ENCODE measurements at regions not wholly inside any gene's neighbourhood (a gene's known extent, or its start where the extent isn't known, plus 50 kb on each side); places are given as distances from the start of the nearest gene placed in this dataset.

DNA sequence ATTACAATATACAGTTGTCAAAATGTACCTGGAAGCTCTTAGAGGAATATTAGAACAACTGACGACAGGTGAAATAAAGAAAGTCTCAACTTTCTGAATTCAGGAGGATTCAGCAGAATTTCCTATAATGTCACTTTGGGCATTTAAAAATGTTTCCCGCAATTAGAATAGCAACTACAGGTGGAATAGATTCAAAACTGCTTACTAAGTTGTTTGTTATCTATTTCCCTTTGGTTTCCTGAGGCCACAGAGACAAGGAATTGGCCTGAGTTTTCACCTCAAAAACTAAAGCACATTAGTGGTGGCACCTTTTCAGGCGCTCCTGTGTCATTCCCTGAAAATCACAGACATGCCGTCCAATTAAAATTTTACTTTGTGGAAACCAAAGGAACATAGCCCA is 729.2 kb upstream of the FANCL start:
- Mint-ChIP-seq H3K4me1 (no peaks in the 10 kb centered on the region), H3K27ac (no peak overlapping the region), H3K4me3 (no peak overlapping the region), H3K36me3 (no peaks in the 10 kb centered on the region), H3K9me3 (peaks cover 0 to 2% (median 0%) of the 10 kb centered on the region in 11 donors), H3K27me3 (no peaks in the 10 kb centered on the region)
- DNase-seq (no peak), ATAC-seq (no peak)
- Histone ChIP-seq H3K4me3 (ENCODE audit: low read length) (no peak overlapping the region), H3K9me3 (ENCODE audit: control insufficient read depth in 2 of 3, low read length in 3 of 3) (no peaks in the 10 kb centered on the region), H3K36me3 (ENCODE audit: control insufficient read depth in 2 of 3, insufficient read depth in 3 of 3, low read length in 3 of 3) (no peaks in the 10 kb centered on the region), H3K27ac (ENCODE audit: low read depth, low read length) (no peak overlapping the region), H3K4me1 (ENCODE audit: control insufficient read depth in 2 of 2, insufficient read depth in 2 of 2, low read length in 2 of 2) (no peaks in the 10 kb centered on the region), H3K27me3 (ENCODE audit: control insufficient read depth in 2 of 2, insufficient read depth in 2 of 2, low read length in 2 of 2) (peaks cover 0 to 2% of the 10 kb centered on the region in 2 donors)
- CTCF ChIA-PET, result interaction anchor here (0.6 kb wide), 1 partner anchor 40 kb away, joined by 3 read pairs; no protein-coding TSS in a partner anchor
- POLR2A ChIA-PET, result no interaction called here
- intact Hi-C loops (cut with micrococcal nuclease), result no loop called here

DNA sequence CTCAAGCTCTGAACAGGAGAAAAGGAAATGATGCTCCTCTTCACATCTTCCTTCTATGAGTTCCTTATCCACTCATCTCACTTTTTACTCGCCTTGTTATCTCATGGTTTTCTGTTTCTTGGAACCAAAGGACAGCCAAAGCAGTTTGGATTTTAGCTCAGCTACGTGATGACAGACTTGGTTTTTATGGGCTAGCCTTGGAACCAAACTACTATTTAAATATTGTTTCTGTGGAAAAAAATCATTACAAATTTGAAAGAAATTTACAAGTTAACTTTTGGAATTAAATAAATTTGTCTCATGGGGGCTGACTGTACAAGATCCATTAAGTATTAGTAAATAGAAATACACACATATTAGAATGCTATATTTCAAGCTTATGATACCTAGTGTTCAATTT is 727.8 kb upstream of the FANCL start:
- no peaks in the 10 kb centered on the region for H3K4me1 ChIP-seq (ENCODE audit: control insufficient read depth in 2 of 2, insufficient read depth in 2 of 2, low read length in 2 of 2)
- ChIA-PET POLR2A (no interaction called here), CTCF (no interaction called here)
- Mint-ChIP-seq H3K36me3 (no peaks in the 10 kb centered on the region), H3K27me3 (no peaks in the 10 kb centered on the region), H3K9me3 (no peaks in the 10 kb centered on the region), H3K27ac (no peak overlapping the region), H3K4me3 (no peak overlapping the region), H3K4me1 (peaks cover 0 to 2% (median 0%) of the 10 kb centered on the region in 7 donors)
- H3K27me3 ChIP-seq (ENCODE audit: control insufficient read depth in 2 of 2, insufficient read depth in 2 of 2, low read length in 2 of 2), result peaks cover 0 to 2% of the 10 kb centered on the region in 2 donors
- no peaks in the 10 kb centered on the region for H3K9me3 ChIP-seq (ENCODE audit: control insufficient read depth in 2 of 3, low read length in 3 of 3)
- no peak overlapping the region for H3K27ac ChIP-seq (ENCODE audit: low read depth, low read length)
- intact Hi-C loops (cut with micrococcal nuclease), result no loop called here
- H3K4me3 ChIP-seq (ENCODE audit: low read length), result no peak overlapping the region
- no peaks in the 10 kb centered on the region for H3K36me3 ChIP-seq (ENCODE audit: control insufficient read depth in 2 of 3, insufficient read depth in 3 of 3, low read length in 3 of 3)
- DNase-seq (no peak), ATAC-seq (no peak)

DNA sequence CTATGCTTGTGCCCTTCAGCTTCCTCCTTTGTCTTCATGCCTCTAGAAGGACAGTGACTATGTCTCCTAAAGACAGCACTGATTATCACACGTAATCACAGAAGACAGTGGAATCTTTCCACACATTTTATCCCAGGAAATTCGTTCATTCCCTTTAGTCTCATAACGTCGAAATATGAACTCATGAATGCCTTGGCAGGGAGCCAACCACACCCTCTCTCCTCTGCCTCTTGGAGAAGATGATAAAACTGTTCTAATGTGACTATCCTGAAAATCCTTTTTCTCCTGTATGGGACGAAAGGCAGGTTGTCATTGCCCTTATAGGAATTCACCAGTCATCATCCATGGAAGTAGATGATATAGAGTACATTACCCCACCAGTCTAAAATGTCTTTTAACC is 726.6 kb upstream of the FANCL start:
- H3K4me3 ChIP-seq (ENCODE audit: low read length), result no peak overlapping the region
- no peak for ATAC-seq
- ChIA-PET POLR2A (no interaction called here), CTCF (no interaction called here)
- H3K27me3 ChIP-seq (ENCODE audit: control insufficient read depth in 2 of 2, insufficient read depth in 2 of 2, low read length in 2 of 2), result no peaks in the 10 kb centered on the region
- Mint-ChIP-seq H3K4me3 (no peak overlapping the region), H3K4me1 (peaks cover 0 to 2% (median 0%) of the 10 kb centered on the region in 7 donors), H3K9me3 (no peaks in the 10 kb centered on the region), H3K36me3 (no peaks in the 10 kb centered on the region), H3K27ac (no peak overlapping the region), H3K27me3 (no peaks in the 10 kb centered on the region)
- intact Hi-C loops (cut with micrococcal nuclease), result no loop called here
- H3K9me3 ChIP-seq (ENCODE audit: control insufficient read depth in 2 of 3, low read length in 3 of 3), result no peaks in the 10 kb centered on the region
- no peak for DNase-seq
- H3K27ac ChIP-seq (ENCODE audit: low read depth, low read length), result no peak overlapping the region
- H3K36me3 ChIP-seq (ENCODE audit: control insufficient read depth in 2 of 3, insufficient read depth in 3 of 3, low read length in 3 of 3), result no peaks in the 10 kb centered on the region
- no peaks in the 10 kb centered on the region for H3K4me1 ChIP-seq (ENCODE audit: control insufficient read depth in 2 of 2, insufficient read depth in 2 of 2, low read length in 2 of 2)

DNA sequence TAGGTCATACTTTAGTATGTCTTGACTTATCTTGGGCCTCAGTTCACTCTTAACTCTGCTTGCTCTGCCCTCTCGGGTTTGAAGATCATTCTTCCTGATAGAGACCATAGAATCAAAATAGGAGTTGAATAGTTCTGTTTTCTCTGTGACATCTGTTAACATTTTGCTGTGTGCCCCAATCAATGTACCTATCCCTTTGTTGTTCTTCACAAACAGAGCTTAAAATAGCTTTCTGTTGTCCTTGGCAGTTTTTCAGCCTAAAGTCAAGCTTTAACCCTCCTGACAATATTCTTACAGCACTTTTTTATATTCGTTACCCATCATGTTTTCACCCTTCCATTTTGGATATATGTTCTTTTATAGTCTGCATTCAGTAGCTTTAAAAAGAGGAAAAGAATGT is 724.5 kb upstream of the FANCL start:
- Mint-ChIP-seq H3K4me3 (no peak overlapping the region), H3K9me3 (no peaks in the 10 kb centered on the region), H3K27me3 (no peaks in the 10 kb centered on the region), H3K4me1 (peaks cover 0 to 2% (median 0%) of the 10 kb centered on the region in 7 donors), H3K36me3 (no peaks in the 10 kb centered on the region), H3K27ac (no peak overlapping the region)
- DNase-seq (no peak), ATAC-seq (no peak)
- intact Hi-C loops (cut with micrococcal nuclease), result no loop called here
- Histone ChIP-seq H3K4me1 (ENCODE audit: control insufficient read depth in 2 of 2, insufficient read depth in 2 of 2, low read length in 2 of 2) (no peaks in the 10 kb centered on the region), H3K4me3 (ENCODE audit: low read length) (no peak overlapping the region), H3K27ac (ENCODE audit: low read depth, low read length) (no peak overlapping the region), H3K36me3 (ENCODE audit: control insufficient read depth in 2 of 3, insufficient read depth in 3 of 3, low read length in 3 of 3) (no peaks in the 10 kb centered on the region), H3K27me3 (ENCODE audit: control insufficient read depth in 2 of 2, insufficient read depth in 2 of 2, low read length in 2 of 2) (no peaks in the 10 kb centered on the region), H3K9me3 (ENCODE audit: control insufficient read depth in 2 of 3, low read length in 3 of 3) (no peaks in the 10 kb centered on the region)
- ChIA-PET POLR2A (no interaction called here), CTCF (no interaction called here)

DNA sequence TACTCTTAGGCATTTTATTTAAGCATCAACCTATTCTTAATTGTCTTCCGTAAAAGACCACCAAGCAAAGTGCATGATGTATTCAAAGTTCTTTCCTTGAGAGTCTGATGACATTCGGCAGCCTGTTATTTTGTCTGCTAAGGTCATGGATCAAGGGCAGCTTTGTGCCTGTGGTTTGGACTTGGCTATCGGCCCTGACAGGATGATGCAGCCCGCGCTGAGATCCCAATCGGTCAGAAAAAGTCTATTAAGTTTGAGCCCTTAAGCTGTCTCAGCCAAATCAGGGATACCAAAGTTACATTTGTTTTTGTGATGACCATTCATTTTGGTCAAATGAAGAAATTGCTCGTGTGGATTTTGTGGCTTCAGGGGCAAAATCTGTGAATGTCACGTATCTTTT is 718.9 kb upstream of the FANCL start:
- Histone ChIP-seq H3K27ac (ENCODE audit: low read depth, low read length) (no peak overlapping the region), H3K9me3 (ENCODE audit: control insufficient read depth in 2 of 3, low read length in 3 of 3) (no peaks in the 10 kb centered on the region), H3K4me1 (ENCODE audit: control insufficient read depth in 2 of 2, insufficient read depth in 2 of 2, low read length in 2 of 2) (no peaks in the 10 kb centered on the region), H3K4me3 (ENCODE audit: low read length) (no peak overlapping the region), H3K27me3 (ENCODE audit: control insufficient read depth in 2 of 2, insufficient read depth in 2 of 2, low read length in 2 of 2) (no peaks in the 10 kb centered on the region), H3K36me3 (ENCODE audit: control insufficient read depth in 2 of 3, insufficient read depth in 3 of 3, low read length in 3 of 3) (no peaks in the 10 kb centered on the region)
- Mint-ChIP-seq H3K4me1 (peaks cover 0 to under 1% (median 0%) of the 10 kb centered on the region in 7 donors), H3K36me3 (no peaks in the 10 kb centered on the region), H3K9me3 (no peaks in the 10 kb centered on the region), H3K27me3 (peaks cover 0 to 7% (median 0%) of the 10 kb centered on the region in 5 donors), H3K27ac (no peak overlapping the region), H3K4me3 (no peak overlapping the region)
- no peak for ATAC-seq
- ChIA-PET POLR2A (no interaction called here), CTCF (no interaction called here)
- DNase-seq, result no peak
- intact Hi-C loops (cut with micrococcal nuclease), result no loop called here

DNA sequence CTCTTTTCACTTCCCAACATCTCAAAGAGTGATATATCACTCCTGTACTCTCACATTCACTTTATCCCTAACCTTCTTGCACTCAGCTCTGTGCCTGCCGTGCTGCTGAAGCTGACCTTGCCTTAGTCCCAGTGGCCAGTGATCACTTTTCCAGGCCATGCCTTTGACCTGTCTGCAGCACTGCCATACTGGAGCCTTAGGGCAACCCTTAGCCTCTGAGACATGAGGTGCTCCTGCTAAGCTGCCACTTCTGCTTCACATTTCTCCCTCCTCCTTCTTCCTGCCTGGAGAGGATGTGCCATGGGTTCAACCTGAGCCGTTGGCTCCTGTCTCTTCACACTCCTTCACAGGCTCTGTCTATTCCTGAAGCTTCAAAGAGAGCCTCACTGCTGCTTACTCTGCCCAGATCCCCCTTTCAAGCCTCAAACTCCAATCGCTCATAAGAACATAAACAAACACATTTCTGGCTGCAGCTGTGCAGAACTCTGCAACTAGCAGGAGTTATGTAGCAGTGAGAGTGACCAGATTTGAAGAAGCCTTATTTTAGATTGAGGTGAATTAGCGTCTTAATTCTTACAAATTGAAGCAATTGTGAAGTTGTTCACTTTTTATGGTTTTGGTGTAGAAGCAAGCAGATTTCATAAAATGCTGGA is 716.2 kb upstream of the FANCL start:
- intact Hi-C loops (cut with micrococcal nuclease), result no loop called here
- Histone ChIP-seq H3K4me1 (ENCODE audit: control insufficient read depth in 2 of 2, insufficient read depth in 2 of 2, low read length in 2 of 2) (no peaks in the 10 kb centered on the region), H3K27ac (ENCODE audit: low read depth, low read length) (no peak overlapping the region), H3K36me3 (ENCODE audit: control insufficient read depth in 2 of 3, insufficient read depth in 3 of 3, low read length in 3 of 3) (no peaks in the 10 kb centered on the region), H3K4me3 (ENCODE audit: low read length) (no peak overlapping the region), H3K9me3 (ENCODE audit: control insufficient read depth in 2 of 3, low read length in 3 of 3) (no peaks in the 10 kb centered on the region), H3K27me3 (ENCODE audit: control insufficient read depth in 2 of 2, insufficient read depth in 2 of 2, low read length in 2 of 2) (no peaks in the 10 kb centered on the region)
- CTCF ChIA-PET, result no interaction called here
- no peak for ATAC-seq
- H3K36me3 Mint-ChIP-seq, result no peaks in the 10 kb centered on the region
- POLR2A ChIA-PET, result no interaction called here
- no peak overlapping the region for H3K4me3 Mint-ChIP-seq
- H3K4me1 Mint-ChIP-seq, result no peaks in the 10 kb centered on the region
- DNase-seq, result no peak
- H3K9me3 Mint-ChIP-seq, result peaks cover 0 to 2% (median 0%) of the 10 kb centered on the region in 11 donors
- no peak overlapping the region for H3K27ac Mint-ChIP-seq
- peaks cover 0 to 7% (median 0%) of the 10 kb centered on the region in 5 donors for H3K27me3 Mint-ChIP-seq

DNA sequence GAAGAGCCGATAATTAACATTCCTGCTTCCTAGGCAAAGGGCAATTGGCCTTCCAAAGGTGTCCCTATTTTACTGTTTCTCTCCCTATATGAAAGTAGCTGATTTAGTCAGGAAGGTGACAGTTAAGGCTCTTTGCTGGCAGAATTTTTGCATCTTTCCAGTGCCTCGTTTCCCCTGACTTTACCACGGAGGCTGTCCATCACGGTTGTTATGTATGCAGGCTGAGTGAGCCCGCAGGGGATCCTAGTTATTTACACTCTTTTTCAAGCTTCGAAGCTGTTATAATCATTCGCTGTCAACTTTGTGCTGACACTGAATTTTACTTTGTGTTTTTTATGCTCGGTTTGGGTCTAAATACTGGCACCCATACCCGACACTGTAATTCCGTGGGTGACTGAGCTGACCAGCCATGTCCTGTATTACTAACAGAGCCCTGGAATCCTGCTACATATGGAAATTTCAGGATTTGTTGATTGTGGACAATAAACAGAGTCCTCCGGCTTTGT is 713.8 kb upstream of the FANCL start:
- ATAC-seq (no peak), DNase-seq (no peak)
- H3K36me3 ChIP-seq (ENCODE audit: control insufficient read depth in 2 of 3, insufficient read depth in 3 of 3, low read length in 3 of 3), result no peaks in the 10 kb centered on the region
- no peaks in the 10 kb centered on the region for H3K9me3 ChIP-seq (ENCODE audit: control insufficient read depth in 2 of 3, low read length in 3 of 3)
- ChIA-PET POLR2A (no interaction called here), CTCF (no interaction called here)
- H3K27ac ChIP-seq (ENCODE audit: low read depth, low read length), result no peak overlapping the region
- Mint-ChIP-seq H3K36me3 (no peaks in the 10 kb centered on the region), H3K4me3 (no peak overlapping the region), H3K27me3 (peaks cover 0 to 7% (median 0%) of the 10 kb centered on the region in 5 donors), H3K4me1 (no peaks in the 10 kb centered on the region), H3K9me3 (peaks cover 0 to 2% (median 0%) of the 10 kb centered on the region in 11 donors), H3K27ac (no peak overlapping the region)
- no peak overlapping the region for H3K4me3 ChIP-seq (ENCODE audit: low read length)
- H3K27me3 ChIP-seq (ENCODE audit: control insufficient read depth in 2 of 2, insufficient read depth in 2 of 2, low read length in 2 of 2), result no peaks in the 10 kb centered on the region
- H3K4me1 ChIP-seq (ENCODE audit: control insufficient read depth in 2 of 2, insufficient read depth in 2 of 2, low read length in 2 of 2), result no peaks in the 10 kb centered on the region
- intact Hi-C loops (cut with micrococcal nuclease), result no loop called here

Data from naive thymus-derived CD4-positive, alpha-beta T cell (primary cell).